BE2C (cell line): ENCODE measurements at regions not wholly inside any gene's neighbourhood (a gene's known extent, or its start where the extent isn't known, plus 50 kb on each side); places are given as distances from the start of the nearest gene placed in this dataset.

Experiments
- DNase-seq: peaks from one replicate; pipeline ENCODE4 v3.0.0-alpha.2; 2020
- H3K27me3 ChIP-seq: fragments of 250-450 bp; sonication (Bioruptor Pico); 2 replicates; pipeline ENCODE4 v1.5.1; 2020; ENCODE audit warnings: mild to moderate bottlenecking
- H3K36me3 ChIP-seq: fragments of 250-450 bp; sonication (Bioruptor Pico); 2 replicates; pipeline ENCODE4 v1.5.1; 2020; ENCODE audit warnings: mild to moderate bottlenecking
- H3K4me1 ChIP-seq: fragments of 250-450 bp; sonication (Bioruptor Pico); 2 replicates; pipeline ENCODE4 v1.5.1; 2020
- H3K4me3 ChIP-seq: 2 replicates; pipeline ENCODE4 v1.5.1; 2011; ENCODE audit warnings: low read depth, low read length
- H3K9me3 ChIP-seq: fragments of 250-450 bp; sonication (Bioruptor Pico); 2 replicates; pipeline ENCODE4 v1.5.1; 2020
- CTCF ChIP-seq: IDR thresholded peaks from 2 replicates; pipeline ENCODE4 v1.5.1; 2012; ENCODE audit warnings: mild to moderate bottlenecking, low read depth, low read length

GRCh38 chr3:43910750-43911149 lies 220.0 kb downstream of the ABHD5 start:
- Histone ChIP-seq H3K36me3 (no peaks in the 10 kb centered on the region), H3K4me3 (no peak overlapping the region), H3K9me3 (no peaks in the 10 kb centered on the region), H3K27me3 (no peaks in the 10 kb centered on the region), H3K4me1 (no peaks in the 10 kb centered on the region)
- no peak for TF ChIP-seq CTCF
- DNase-seq, result no peak

GRCh38 chr3:43913036-43913948 lies 222.6 kb downstream of the ABHD5 start:
- no peak for DNase-seq
- Histone ChIP-seq H3K4me1 (no peaks in the 10 kb centered on the region), H3K36me3 (no peaks in the 10 kb centered on the region), H3K4me3 (no peak overlapping the region), H3K27me3 (no peaks in the 10 kb centered on the region), H3K9me3 (no peaks in the 10 kb centered on the region)
- no peak for TF ChIP-seq CTCF

GRCh38 chr3:43914269-43914668 lies 223.5 kb downstream of the ABHD5 start:
- no peaks in the 10 kb centered on the region for H3K36me3 ChIP-seq
- TF ChIP-seq CTCF, result no peak
- H3K27me3 ChIP-seq, result no peaks in the 10 kb centered on the region
- H3K9me3 ChIP-seq, result no peaks in the 10 kb centered on the region
- no peak for DNase-seq
- H3K4me1 ChIP-seq, result no peaks in the 10 kb centered on the region
- no peak overlapping the region for H3K4me3 ChIP-seq

- no peak overlapping the region for H3K4me3 ChIP-seq
- no peak for TF ChIP-seq CTCF
- H3K36me3 ChIP-seq, result no peaks in the 10 kb centered on the region
- H3K9me3 ChIP-seq, result no peaks in the 10 kb centered on the region
- H3K4me1 ChIP-seq, result no peaks in the 10 kb centered on the region
- no peak for DNase-seq
- no peaks in the 10 kb centered on the region for H3K27me3 ChIP-seq
Measured at GRCh38 chr3:43915546-43915945, 224.8 kb downstream of the ABHD5 start.

- TF ChIP-seq CTCF, result no peak
- no peaks in the 10 kb centered on the region for H3K27me3 ChIP-seq
- H3K9me3 ChIP-seq, result no peaks in the 10 kb centered on the region
- H3K4me3 ChIP-seq, result no peak overlapping the region
- no peaks in the 10 kb centered on the region for H3K36me3 ChIP-seq
- H3K4me1 ChIP-seq, result no peaks in the 10 kb centered on the region
- DNase-seq, result no peak
Measured at GRCh38 chr3:43917361-43917760, 226.6 kb downstream of the ABHD5 start.

- TF ChIP-seq CTCF, result no peak
- no peak for DNase-seq
- Histone ChIP-seq H3K4me1 (no peaks in the 10 kb centered on the region), H3K9me3 (no peaks in the 10 kb centered on the region), H3K36me3 (no peaks in the 10 kb centered on the region), H3K27me3 (no peaks in the 10 kb centered on the region), H3K4me3 (no peak overlapping the region)
Measured at GRCh38 chr3:43919029-43919428, 228.3 kb downstream of the ABHD5 start.
